A673 (cell line): ENCODE measurements at regions not wholly inside any gene's neighbourhood (a gene's known extent, or its start where the extent isn't known, plus 50 kb on each side); places are given as distances from the start of the nearest gene placed in this dataset.
"Not testable (repeated sequence)": the region's sequence is repeated elsewhere in the genome, so short reads cannot be mapped to it uniquely, and the experiment has no call there.

ENCODE experiments used
- BruUV-seq: library from RNA; stranded (reverse); fragments of 400-500 nt; replicated peaks from 2 replicates; lab custom pipeline; 2021; lab: Mats Ljungman, UMichigan
- CTCF ChIA-PET: fragments of 300-600 bp; sonication (Branson Sonifier 250); formaldehyde crosslinking; loops from one replicate; lab custom pipeline; 2022; ENCODE audit warnings: antibody characterized with exemption; lab: Charles Lee
- POLR2A ChIA-PET: fragments of 300-600 bp; sonication (Branson Sonifier 250); formaldehyde crosslinking; loops from one replicate; lab custom pipeline; 2022; ENCODE audit warnings: antibody characterized with exemption; ENCODE audit not compliant: low non-redundant PET; lab: Charles Lee
- DNase-seq: peaks from one replicate; pipeline ENCODE4 v3.0.0-alpha.2; 2015; ENCODE audit warnings: low spot score
- H3K27ac ChIP-seq: fragments of 200-600 bp; sonication (generic); 2 replicates; pipeline ENCODE4 v1.5.1; 2016; ENCODE audit warnings: mixed run types, low read depth, mild to moderate bottlenecking, mixed read lengths, antibody characterized with exemption, low read length; ENCODE audit not compliant: poor library complexity, severe bottlenecking
- H3K27me3 ChIP-seq: fragments of 200-600 bp; sonication (generic); replicated peaks from 2 replicates; pipeline ENCODE4 v1.6.1; 2017; ENCODE audit warnings: mixed run types, low read depth, mild to moderate bottlenecking, mixed read lengths, antibody characterized with exemption, low read length; ENCODE audit not compliant: insufficient read depth, poor library complexity
- H3K36me3 ChIP-seq: fragments of 200-600 bp; sonication (generic); 2 replicates; pipeline ENCODE4 v1.6.1; 2016; ENCODE audit warnings: mixed run types, mild to moderate bottlenecking, mixed read lengths, antibody characterized with exemption, low read length; ENCODE audit not compliant: insufficient read depth, poor library complexity, severe bottlenecking
- H3K4me1 ChIP-seq: fragments of 200-600 bp; sonication (generic); 2 replicates; pipeline ENCODE4 v1.6.1; 2017; ENCODE audit warnings: mixed run types, mild to moderate bottlenecking, mixed read lengths, antibody characterized with exemption, low read length; ENCODE audit not compliant: insufficient read depth, poor library complexity, severe bottlenecking
- H3K4me3 ChIP-seq: fragments of 200-600 bp; sonication (generic); 2 replicates; pipeline ENCODE4 v1.5.1; 2016; ENCODE audit warnings: low read depth, mixed run types, mild to moderate bottlenecking, mixed read lengths, low read length; ENCODE audit not compliant: poor library complexity, severe bottlenecking
- H3K9me3 ChIP-seq: fragments of 200-600 bp; sonication (generic); 2 replicates; pipeline ENCODE4 v1.6.1; 2016; ENCODE audit warnings: mixed run types, low read depth, mild to moderate bottlenecking, mixed read lengths, antibody characterized with exemption, low read length; ENCODE audit not compliant: poor library complexity, severe bottlenecking
- CTCF ChIP-seq: fragments of 300-800, 200-600 bp; sonication (generic); conservative IDR thresholded peaks from 2 replicates; pipeline ENCODE4 v1.5.1; 2017; ENCODE audit warnings: low read depth, mild to moderate bottlenecking, antibody characterized with exemption, low read length, moderate library complexity, mixed read lengths
- intact Hi-C: fragments of 100-400 bp; cut with micrococcal nuclease; formaldehyde crosslinking; loops from one replicate; pipeline ENCODE4 v1.10.0; 2022; ENCODE audit not compliant: unreplicated experiment

- H3K27me3 ChIP-seq, CTCF ChIA-PET, H3K4me1 ChIP-seq, H3K9me3 ChIP-seq, H3K27ac ChIP-seq, POLR2A ChIA-PET, BruUV-seq, H3K36me3 ChIP-seq, intact Hi-C loops: not testable (repeated sequence)
- DNase-seq, result peak; percentile 91
- H3K4me3 ChIP-seq, result peak overlapping the region; percentile 50
- peak; percentile 66 for TF ChIP-seq CTCF
Observed at GRCh38 chr21:13980115-13980662, 230.6 kb downstream of the LIPI start.

GRCh38 chr21:13979608-13980007 is 231.1 kb downstream of the LIPI start:
- BruUV-seq, DNase-seq, CTCF ChIA-PET, H3K27ac ChIP-seq, intact Hi-C loops, H3K4me1 ChIP-seq, POLR2A ChIA-PET, H3K9me3 ChIP-seq, H3K27me3 ChIP-seq, H3K36me3 ChIP-seq: not testable (repeated sequence)
- H3K4me3 ChIP-seq, result peak overlapping the region; percentile 50

- H3K4me3 ChIP-seq, H3K27ac ChIP-seq, POLR2A ChIA-PET, H3K36me3 ChIP-seq, DNase-seq, CTCF ChIA-PET, H3K27me3 ChIP-seq, BruUV-seq, intact Hi-C loops, H3K9me3 ChIP-seq, H3K4me1 ChIP-seq: not testable (repeated sequence)
Observed at GRCh38 chr21:13974582-13974981, 236.2 kb downstream of the LIPI start.

- H3K27ac ChIP-seq, DNase-seq, BruUV-seq, H3K9me3 ChIP-seq, CTCF ChIA-PET, H3K4me1 ChIP-seq, H3K4me3 ChIP-seq, intact Hi-C loops, H3K27me3 ChIP-seq, POLR2A ChIA-PET, H3K36me3 ChIP-seq: not testable (repeated sequence)
Observed at GRCh38 chr21:13969853-13970252, 240.9 kb downstream of the LIPI start.

GRCh38 chr21:13969002-13969401 is 241.8 kb downstream of the LIPI start:
- POLR2A ChIA-PET, DNase-seq, H3K36me3 ChIP-seq, H3K4me3 ChIP-seq, H3K27me3 ChIP-seq, CTCF ChIA-PET, intact Hi-C loops, H3K4me1 ChIP-seq, H3K27ac ChIP-seq, BruUV-seq, H3K9me3 ChIP-seq: not testable (repeated sequence)

GRCh38 chr21:13963259-13963658 is 247.5 kb downstream of the LIPI start:
- H3K27ac ChIP-seq, POLR2A ChIA-PET, H3K4me1 ChIP-seq, intact Hi-C loops, CTCF ChIA-PET, H3K36me3 ChIP-seq, H3K4me3 ChIP-seq, DNase-seq, H3K27me3 ChIP-seq, BruUV-seq, H3K9me3 ChIP-seq: not testable (repeated sequence)
